ENCODE measurements at regions not wholly inside any gene's neighbourhood (a gene's known extent, or its start where the extent isn't known, plus 50 kb on each side); places are given as distances from the start of the nearest gene placed in this dataset.

GRCh38 chr2:180675170-180675569 lies 305.2 kb upstream of the UBE2E3 start:
- Histone ChIP-seq H3K79me1 (ENCODE audit: insufficient read depth, low read depth, low read length, poor library complexity, severe bottlenecking) (no peaks in the 10 kb centered on the region), H4K91ac (ENCODE audit: insufficient read length, low read depth, low read length) (no peak overlapping the region), H3K18ac (ENCODE audit: insufficient read length, low read depth, low read length) (no peak overlapping the region), H3K4me2 (ENCODE audit: insufficient read depth, insufficient read length, low read length) (no peak overlapping the region), H3K9ac (ENCODE audit: extremely low read depth, insufficient read length, low read length) (no peak overlapping the region), H3K56ac (ENCODE audit: insufficient read length, low read depth, low read length) (no peak overlapping the region), H2BK12ac (ENCODE audit: insufficient read length, low read depth, low read length) (no peak overlapping the region), H2BK15ac (ENCODE audit: low read depth, low read length) (no peak overlapping the region), H3K23me2 (ENCODE audit: insufficient read length, low read depth, low read length, poor library complexity, severe bottlenecking) (no peaks in the 10 kb centered on the region), H2BK5ac (ENCODE audit: insufficient read length, low read length) (no peak overlapping the region), H3K4ac (ENCODE audit: low read depth, low read length) (no peak overlapping the region), H3K27ac (ENCODE audit: insufficient read length, low read depth, low read length) (no peak overlapping the region), H4K5ac (ENCODE audit: insufficient read length, low read depth, low read length) (no peak overlapping the region), H2AFZ (ENCODE audit: low read length) (no peak overlapping the region), H4K20me1 (ENCODE audit: control insufficient read depth, insufficient read depth, insufficient read length) (no peaks in the 10 kb centered on the region), H2BK120ac (ENCODE audit: low read depth, low read length, poor library complexity, severe bottlenecking) (no peak overlapping the region), H3K27me3 (ENCODE audit: insufficient read depth, low read length) (no peaks in the 10 kb centered on the region), H3T11ph (ENCODE audit: low read length) (no peak overlapping the region), H3K9me3 (ENCODE audit: control insufficient read depth, low read depth, low read length) (no peaks in the 10 kb centered on the region), H3K4me1 (ENCODE audit: insufficient read depth, low read length) (no peaks in the 10 kb centered on the region; the same call in 1 of the 2 replicates), H4K8ac (replicated peaks; ENCODE audit: insufficient read length, low read depth, low read length) (no peak overlapping the region), H3K23ac (ENCODE audit: insufficient read length, low read depth, low read length) (no peak overlapping the region), H3K14ac (ENCODE audit: insufficient read depth, low read length) (no peak overlapping the region), H2BK20ac (ENCODE audit: low read depth, low read length, poor library complexity, severe bottlenecking) (no peak overlapping the region), H2AK5ac (ENCODE audit: insufficient read length, low read length) (no peak overlapping the region), H3K79me2 (ENCODE audit: insufficient read depth, low read length) (no peaks in the 10 kb centered on the region)
- WGBS (ENCODE audit: extremely low coverage, insufficient read length, low lambda C conversion rate), result no CpG with 5 or more reads among the region's 1 CpG
- Mint-ChIP-seq H3K9me3 (no peaks in the 10 kb centered on the region; a peak in 1 of 5 replicates), H3K27ac (peak overlapping the region in 1 of 3 experiments; percentile 41; a peak in 1 of 7 replicates), H3K27me3 (ENCODE audit: low read depth) (no peaks in the 10 kb centered on the region), H3K36me3 (ENCODE audit: insufficient read depth in 1 of 3, low read depth in 3 of 3) (no peaks in the 10 kb centered on the region), H3K4me3 (no peak overlapping the region), H3K4me1 (peaks cover 32 to 36% of the 10 kb centered on the region in 2 experiments)
- no peak for DNase-seq
- TF ChIP-seq CTCF (conservative IDR thresholded peaks at IDR 0.05), result no peak

Measured in H9 (cell line).